Uterus (tissue), 2 donors: ENCODE measurements at regions not wholly inside any gene's neighbourhood (a gene's known extent, or its start where the extent isn't known, plus 50 kb on each side); places are given as distances from the start of the nearest gene placed in this dataset.

Experiments
- CTCF ChIP-seq, 4 experiments: fragments of 200-600 bp in 2 of 4; fragments of 450-650 bp in 2 of 4; sonication (generic) in 2 of 4; IDR thresholded peaks; one replicate each; pipeline ENCODE4 v1.5.1; 2016 to 2019; ENCODE audit warnings: antibody characterized with exemption in 4 of 4, mild to moderate bottlenecking in 2 of 4, moderate library complexity in 1 of 4
- POLR2A ChIP-seq, 2 donors: fragments of 450-650 bp; IDR thresholded peaks; one replicate each; pipeline ENCODE4 v1.6.1; 2016; ENCODE audit warnings: antibody characterized with exemption in 2 of 2, mild to moderate bottlenecking in 1 of 2, moderate library complexity in 1 of 2

GRCh38 chr9:25003686-25004085 lies 458.0 kb upstream of the IZUMO3 start:
- TF ChIP-seq CTCF (IDR thresholded peaks at IDR 0.05) = no peak
- TF ChIP-seq POLR2A (IDR thresholded peaks at IDR 0.05) = no peak
